GM18507 (cell line): ENCODE measurements at regions not wholly inside any gene's neighbourhood (a gene's known extent, or its start where the extent isn't known, plus 50 kb on each side); places are given as distances from the start of the nearest gene placed in this dataset.

Experiments used
- DNase-seq: peaks from one replicate; pipeline ENCODE4 v3.0.0; 2011; ENCODE audit warnings: low read depth; ENCODE audit not compliant: insufficient read length; ENCODE audit errors: extremely low spot score
- FAIRE-seq: peaks from 2 replicates; lab custom pipeline; 2011; peaks lifted over from hg19 to GRCh38; lab: Jason Lieb, UNC

GRCh38 chr12:130066742-130067141, 95.5 kb upstream of the FZD10 start:
- no peak for DNase-seq
- FAIRE-seq: no peak

GRCh38 chr12:130068741-130069140, 93.5 kb upstream of the FZD10 start:
- DNase-seq: no peak
- FAIRE-seq: no peak

GRCh38 chr12:130070126-130070611, 92.1 kb upstream of the FZD10 start:
- DNase-seq: no peak

GRCh38 chr12:130073721-130074120, 88.5 kb upstream of the FZD10 start:
- DNase-seq: no peak
- FAIRE-seq: no peak

More at GRCh38 chr12:130070126-130070611, 92.1 kb upstream of the FZD10 start:
- FAIRE-seq: no peak

GRCh38 chr12:130074661-130075406, 87.4 kb upstream of the FZD10 start:
- DNase-seq (no peak), FAIRE-seq (no peak)

GRCh38 chr12:130075497-130076076, 86.7 kb upstream of the FZD10 start:
- FAIRE-seq (no peak), DNase-seq (no peak)

- no peak for DNase-seq
These were observed 86.1 kb upstream of the FZD10 start for GRCh38 chr12:130076126-130076525.

GRCh38 chr12:130076752-130077151, 85.5 kb upstream of the FZD10 start:
- FAIRE-seq: no peak
- DNase-seq: no peak

More at GRCh38 chr12:130076126-130076525, 86.1 kb upstream of the FZD10 start:
- FAIRE-seq: no peak

- FAIRE-seq (no peak), DNase-seq (no peak)
These were observed 83.4 kb upstream of the FZD10 start for GRCh38 chr12:130078852-130079251.

- DNase-seq: no peak
- no peak for FAIRE-seq
These were observed 83.0 kb upstream of the FZD10 start for GRCh38 chr12:130079279-130079678.

GRCh38 chr12:130080205-130080604, 82.1 kb upstream of the FZD10 start:
- DNase-seq (no peak), FAIRE-seq (no peak)

GRCh38 chr12:130081117-130081805, 81.0 kb upstream of the FZD10 start:
- FAIRE-seq (no peak), DNase-seq (no peak)

GRCh38 chr12:130083002-130083401, 79.3 kb upstream of the FZD10 start:
- FAIRE-seq (no peak), DNase-seq (no peak)

GRCh38 chr12:130083734-130084133, 78.5 kb upstream of the FZD10 start:
- FAIRE-seq (no peak), DNase-seq (no peak)

- FAIRE-seq (no peak), DNase-seq (no peak)
These were observed 77.9 kb upstream of the FZD10 start for GRCh38 chr12:130084359-130084758.

- DNase-seq (no peak), FAIRE-seq (no peak)
These were observed 76.0 kb upstream of the FZD10 start for GRCh38 chr12:130086248-130086647.

GRCh38 chr12:130086797-130087196, 75.5 kb upstream of the FZD10 start:
- no peak for DNase-seq
- no peak for FAIRE-seq

GRCh38 chr12:130087222-130087621, 75.0 kb upstream of the FZD10 start:
- FAIRE-seq (no peak), DNase-seq (no peak)

GRCh38 chr12:130088504-130088903, 73.8 kb upstream of the FZD10 start:
- DNase-seq (no peak), FAIRE-seq (no peak)

GRCh38 chr12:130090542-130090941, 71.7 kb upstream of the FZD10 start:
- FAIRE-seq (no peak), DNase-seq (no peak)

- DNase-seq (no peak), FAIRE-seq (no peak)
These were observed 68.9 kb upstream of the FZD10 start for GRCh38 chr12:130093380-130093779.
